ENCODE measurements at regions not wholly inside any gene's neighbourhood (a gene's known extent, or its start where the extent isn't known, plus 50 kb on each side); places are given as distances from the start of the nearest gene placed in this dataset.

- TF ChIP-seq CTCF (IDR thresholded peaks at IDR 0.05), result no peak
- no peak for TF ChIP-seq POLR2A (IDR thresholded peaks at IDR 0.05)
Measured at GRCh38 chr6:744666-745353, 51.9 kb upstream of the EXOC2 start.

Measured in esophagus squamous epithelium (tissue), 4 donors.